NCI-H1417 (cell line): ENCODE measurements at regions not wholly inside any gene's neighbourhood (a gene's known extent, or its start where the extent isn't known, plus 50 kb on each side); places are given as distances from the start of the nearest gene placed in this dataset.
"Not testable (repeated sequence)": the region's sequence is repeated elsewhere in the genome, so short reads cannot be mapped to it uniquely, and the experiment has no call there.

Source experiments
- DNase-seq, 3 experiments: peaks; one replicate each; lab custom pipeline; 2025; lab: John Stamatoyannopoulos, UW

DNA sequence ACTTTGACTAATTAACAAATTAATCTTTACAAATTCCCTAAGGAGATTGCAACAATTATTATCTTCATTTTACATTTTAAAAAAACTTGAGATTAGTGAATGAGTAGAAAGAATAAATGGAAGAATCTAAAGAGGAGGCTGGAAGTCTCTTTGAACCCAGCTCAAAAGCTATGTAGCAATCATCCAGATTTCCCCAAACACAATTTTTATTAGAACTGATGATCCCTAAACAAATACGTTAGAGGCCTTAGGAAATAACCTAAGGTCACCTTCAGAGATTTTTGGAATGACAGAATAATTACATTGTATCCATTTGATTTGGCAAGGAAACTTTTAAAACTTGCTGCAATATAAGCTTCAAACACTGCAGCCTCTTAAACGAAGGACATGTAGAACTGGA lies 242.4 kb upstream of the LYPLAL1 start:
- DNase-seq, result no peak

DNA sequence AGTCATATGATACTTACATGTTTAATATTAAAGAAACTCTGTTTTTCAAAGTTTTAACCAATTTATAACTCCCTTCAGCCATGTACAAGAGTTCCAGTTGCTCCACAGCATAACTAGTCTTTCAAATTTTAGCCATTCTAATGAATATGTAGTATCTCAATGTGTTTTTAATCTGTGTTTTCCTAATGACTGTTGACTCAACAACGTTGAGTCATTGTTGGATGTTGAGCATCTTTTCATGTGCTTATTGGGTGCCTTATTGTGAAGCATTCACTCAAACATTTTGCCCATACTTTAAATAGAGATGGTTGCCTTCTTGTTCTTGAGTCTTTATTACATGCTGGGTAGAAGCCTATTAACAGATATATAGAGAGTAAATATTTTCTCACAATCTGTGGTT lies 240.2 kb upstream of the LYPLAL1 start:
- no peak for DNase-seq

DNA sequence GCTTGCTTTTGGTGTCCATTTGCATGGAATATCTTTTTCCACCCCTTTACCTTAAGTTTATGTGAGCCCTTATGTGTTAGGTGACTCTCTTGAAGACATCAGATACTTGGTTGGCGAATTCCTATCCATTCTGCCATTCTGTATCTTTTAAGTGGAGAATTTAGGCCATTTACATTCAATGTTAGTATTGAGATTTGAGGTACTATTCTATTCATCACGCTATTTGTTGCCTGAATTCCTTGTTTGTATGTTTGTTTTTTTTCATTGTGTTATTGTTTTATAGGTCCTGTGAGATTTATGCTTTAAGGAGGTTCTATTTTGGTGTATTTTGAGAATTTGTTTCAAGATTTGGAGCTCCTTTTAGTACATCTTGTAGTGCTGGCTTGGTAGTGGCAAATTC lies 238.3 kb upstream of the LYPLAL1 start:
- not testable (repeated sequence) for DNase-seq

DNA sequence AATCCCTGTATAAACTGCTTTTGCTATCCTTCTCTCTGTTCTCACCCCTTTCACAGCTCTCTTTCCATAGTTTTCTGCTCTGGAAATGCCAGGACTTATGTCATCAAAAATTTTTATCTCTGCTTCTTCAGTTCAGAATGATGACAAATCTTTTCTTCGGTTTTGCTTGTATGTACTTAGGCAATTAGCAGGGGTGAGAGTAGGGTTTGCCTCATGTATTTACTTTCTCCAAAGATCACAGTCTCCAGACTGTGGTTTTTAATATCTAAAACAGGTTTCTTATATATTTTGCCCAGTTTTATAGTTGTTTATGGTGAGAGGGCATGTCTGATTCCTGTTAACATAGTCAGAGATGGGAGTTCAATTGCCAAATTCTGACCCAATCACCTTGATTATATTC lies 235.4 kb upstream of the LYPLAL1 start:
- DNase-seq, result no peak

DNA sequence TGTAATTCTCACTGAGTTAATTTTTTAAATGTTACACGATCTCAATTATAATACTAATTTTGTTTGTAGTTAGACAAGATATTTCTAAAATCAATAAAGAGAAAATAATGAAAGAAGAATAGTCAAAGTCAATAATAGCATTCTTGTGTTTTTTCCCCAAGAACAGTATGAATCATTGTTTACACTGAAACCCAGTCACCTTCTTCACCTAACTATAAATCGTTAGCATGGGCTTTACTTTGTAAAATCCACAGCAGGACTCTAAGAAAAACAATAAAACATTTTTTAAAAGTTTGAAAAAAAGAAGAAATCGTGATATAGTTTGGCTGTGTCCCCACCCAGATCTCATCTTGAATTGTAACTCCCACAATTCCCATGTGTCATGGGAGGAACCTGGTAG lies 234.6 kb upstream of the LYPLAL1 start:
- no peak for DNase-seq

DNA sequence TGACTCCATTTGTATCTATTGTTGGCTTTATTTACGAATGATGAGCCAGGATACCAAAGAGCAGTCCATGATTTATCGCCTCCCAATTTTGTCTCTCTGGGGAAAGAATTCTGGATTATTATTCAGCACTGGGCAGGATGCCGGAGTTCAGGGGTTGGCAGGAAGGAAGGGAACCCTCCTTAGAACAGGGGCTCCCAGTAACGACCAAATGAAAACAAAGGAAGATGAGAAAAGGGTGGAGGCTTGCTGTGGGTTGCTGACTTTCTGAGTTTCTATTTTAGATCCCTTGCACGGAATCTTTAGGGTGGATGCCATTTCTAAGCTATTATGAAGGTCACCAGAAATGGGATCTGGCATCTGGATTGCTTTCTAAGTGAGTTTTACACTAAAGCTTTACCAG lies 231.2 kb upstream of the LYPLAL1 start:
- no peak for DNase-seq

DNA sequence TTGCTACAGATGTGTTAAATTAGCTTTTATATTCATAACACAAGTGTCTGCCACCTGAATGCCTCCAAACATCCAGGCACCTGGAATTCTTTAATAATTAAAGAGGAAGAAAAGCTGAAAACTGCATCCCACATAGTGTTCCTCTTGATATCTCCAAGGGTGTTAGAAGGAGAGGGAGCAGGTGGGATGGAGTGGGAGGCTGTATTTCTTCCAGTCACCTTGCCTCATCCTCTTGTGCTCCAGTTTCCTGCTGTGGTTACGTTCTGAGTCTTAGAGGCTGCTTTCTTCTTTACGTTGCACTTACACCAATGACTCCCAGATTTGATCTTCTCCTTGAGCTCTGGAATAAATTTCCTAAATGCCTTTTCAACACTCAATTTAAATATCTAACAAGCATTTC lies 230.3 kb upstream of the LYPLAL1 start:
- no peak for DNase-seq

DNA sequence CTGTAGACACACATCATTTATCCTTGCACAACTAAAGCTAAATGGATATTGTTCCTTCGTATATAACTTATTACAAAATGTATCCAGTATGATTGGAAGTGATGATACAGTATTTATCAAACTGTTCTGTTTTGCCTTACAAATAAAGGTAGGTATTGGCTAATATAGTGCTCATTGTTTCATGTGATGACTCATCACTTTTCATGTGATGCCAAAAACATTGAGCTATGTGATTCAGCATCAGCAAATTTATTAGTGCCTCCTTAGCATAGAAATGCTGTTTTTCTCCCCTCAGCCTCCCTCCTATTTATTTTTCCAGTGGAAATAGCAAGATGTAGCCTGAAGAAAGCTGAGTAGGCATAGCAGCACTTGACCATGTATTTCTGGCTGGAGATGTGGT lies 228.6 kb upstream of the LYPLAL1 start:
- DNase-seq, result no peak

DNA sequence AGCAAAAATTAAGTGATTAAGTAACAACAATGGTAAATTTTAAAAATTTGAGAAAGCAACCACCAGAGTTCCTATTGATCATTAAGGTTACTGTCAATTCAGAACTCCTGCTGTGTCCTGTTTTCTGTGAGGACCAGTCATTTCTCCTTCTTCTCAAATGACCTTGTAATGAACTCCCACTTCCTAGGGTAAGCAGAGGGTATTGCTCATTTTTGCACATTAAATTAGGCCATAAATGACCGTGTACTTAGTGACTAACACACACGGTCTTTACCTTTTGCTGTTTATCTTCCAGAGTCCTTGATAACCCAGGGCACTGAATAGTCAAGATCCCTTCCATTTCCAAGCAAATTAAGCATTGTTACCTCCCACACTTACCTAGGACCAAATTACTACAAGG lies 227.5 kb upstream of the LYPLAL1 start:
- DNase-seq, result no peak

DNA sequence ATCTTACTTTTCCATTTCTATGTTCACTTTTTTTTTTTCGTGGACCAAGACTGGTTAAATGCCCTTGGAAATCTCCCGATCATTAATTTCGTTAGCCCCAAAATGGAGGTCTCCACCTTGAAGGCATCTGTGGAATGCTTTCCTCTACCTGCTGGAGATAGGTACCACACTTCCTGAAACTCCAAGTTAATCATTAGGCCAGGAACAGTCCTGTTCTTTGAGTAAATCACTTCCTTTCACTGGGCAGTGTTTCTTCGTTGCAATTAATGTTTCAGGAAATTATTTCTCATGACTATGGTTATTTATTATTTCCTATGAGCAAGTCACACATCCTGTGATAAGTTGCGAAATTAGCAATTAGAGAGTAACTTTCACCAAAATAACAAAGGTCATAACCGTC lies 225.2 kb upstream of the LYPLAL1 start:
- no peak for DNase-seq

DNA sequence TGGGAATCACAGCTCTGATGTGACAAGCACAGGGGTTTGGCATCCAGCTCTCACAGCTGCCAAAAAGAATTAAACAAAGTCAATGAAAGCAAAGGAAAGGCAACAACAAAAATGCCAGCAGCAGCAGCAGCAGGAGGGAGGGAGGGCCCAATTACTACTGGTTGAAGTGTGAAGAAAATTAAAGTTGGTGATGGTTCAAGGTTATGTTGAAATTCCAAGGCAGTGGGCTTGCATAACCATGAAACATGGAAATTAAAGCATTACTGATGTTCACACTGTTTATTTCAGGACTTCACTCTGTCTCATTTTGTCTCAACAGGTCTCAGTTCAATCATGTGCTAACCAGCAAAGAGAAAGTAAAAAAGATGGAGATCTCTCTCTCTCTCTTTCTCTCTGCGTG lies 220.3 kb upstream of the LYPLAL1 start:
- no peak for DNase-seq

DNA sequence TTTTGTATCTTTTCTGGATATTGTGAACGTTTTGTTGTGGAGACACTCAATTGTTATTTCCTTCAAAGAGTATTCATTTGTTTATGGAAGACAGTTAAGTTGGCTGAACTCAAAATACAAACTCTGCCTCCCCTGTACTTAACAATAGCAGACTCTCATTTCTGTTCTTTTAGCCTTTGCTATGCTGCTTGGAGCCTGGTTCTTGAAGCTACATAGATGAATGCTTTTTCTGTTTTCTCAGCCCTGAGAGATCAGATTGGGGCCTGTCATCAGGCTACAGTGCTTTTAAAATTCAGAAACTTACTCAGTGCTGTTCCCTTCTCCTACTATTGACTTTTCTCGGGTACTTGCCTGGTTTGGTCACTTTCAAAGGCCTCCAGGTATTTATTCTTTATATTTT lies 215.7 kb upstream of the LYPLAL1 start:
- DNase-seq, result no peak

DNA sequence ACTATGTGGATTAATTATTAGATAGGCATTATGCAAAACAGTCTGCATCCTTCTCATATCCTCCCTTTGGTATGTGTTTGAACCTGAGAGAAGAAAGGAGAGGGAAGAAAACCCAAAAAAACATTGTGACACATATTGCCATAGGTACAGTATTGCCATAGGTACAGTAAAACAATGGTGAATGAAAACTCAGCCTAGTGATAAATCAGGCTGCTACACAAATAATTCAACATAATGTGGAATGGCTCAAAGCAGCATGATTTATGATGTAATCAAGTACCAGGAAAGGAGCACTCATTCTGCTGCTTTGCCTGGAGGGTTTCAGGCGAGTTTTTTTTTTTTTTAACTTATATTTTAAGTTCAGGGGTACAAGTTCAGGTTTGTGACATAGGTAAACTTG lies 213.9 kb upstream of the LYPLAL1 start:
- DNase-seq, result peak in 2 of 3 experiments; percentile 42 to 76

DNA sequence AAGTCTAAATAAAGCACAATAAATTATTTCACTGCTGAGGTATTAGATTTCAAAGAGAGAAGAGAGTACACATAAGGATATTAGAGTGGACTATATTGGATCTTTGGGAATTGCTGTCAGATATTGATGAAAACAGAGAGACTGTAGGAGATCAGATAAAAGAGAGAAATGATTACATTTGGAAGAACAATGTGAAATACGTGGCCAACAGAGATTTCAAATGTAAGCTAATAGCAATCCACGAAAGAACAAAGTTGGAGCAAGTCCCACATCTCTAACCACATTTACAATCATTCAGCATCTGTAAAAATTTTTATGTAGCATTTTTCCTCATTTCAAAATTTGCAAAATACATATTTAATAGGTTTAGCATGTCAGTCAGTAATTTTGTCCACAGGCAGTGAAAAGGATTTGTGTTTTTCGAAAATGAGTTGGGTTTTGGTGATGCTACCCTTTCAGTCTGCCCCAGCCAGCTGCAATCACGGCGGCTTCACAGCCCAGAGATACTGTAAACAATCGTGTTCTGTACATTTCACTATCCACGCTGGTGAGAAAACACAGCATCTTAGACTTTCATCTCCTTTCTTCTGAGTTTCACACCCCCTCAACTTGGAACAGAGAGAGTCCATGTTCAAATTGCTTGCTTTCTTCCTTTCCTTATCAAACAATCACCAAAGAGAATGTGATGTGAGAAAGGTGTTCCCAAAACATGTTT lies 209.1 kb upstream of the LYPLAL1 start:
- no peak for DNase-seq

DNA sequence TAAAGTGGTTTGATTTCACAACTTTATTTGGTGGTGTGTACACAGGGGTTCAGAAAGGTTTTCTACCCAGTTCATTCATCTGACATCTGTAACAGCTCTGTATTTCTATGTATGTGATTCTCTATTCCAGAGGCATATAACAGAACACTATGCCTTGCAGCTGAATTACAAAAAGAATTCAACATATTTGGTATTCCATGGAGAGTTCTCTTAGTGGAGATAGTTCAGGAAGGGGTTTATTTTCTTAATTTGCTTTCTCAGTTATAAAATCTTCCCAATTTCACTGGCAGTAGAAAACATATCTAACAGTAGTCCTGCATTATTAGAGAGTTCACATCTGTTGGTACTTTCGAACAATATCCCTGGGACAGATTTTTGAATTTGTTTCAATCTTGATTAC lies 207.9 kb upstream of the LYPLAL1 start:
- DNase-seq, result no peak

DNA sequence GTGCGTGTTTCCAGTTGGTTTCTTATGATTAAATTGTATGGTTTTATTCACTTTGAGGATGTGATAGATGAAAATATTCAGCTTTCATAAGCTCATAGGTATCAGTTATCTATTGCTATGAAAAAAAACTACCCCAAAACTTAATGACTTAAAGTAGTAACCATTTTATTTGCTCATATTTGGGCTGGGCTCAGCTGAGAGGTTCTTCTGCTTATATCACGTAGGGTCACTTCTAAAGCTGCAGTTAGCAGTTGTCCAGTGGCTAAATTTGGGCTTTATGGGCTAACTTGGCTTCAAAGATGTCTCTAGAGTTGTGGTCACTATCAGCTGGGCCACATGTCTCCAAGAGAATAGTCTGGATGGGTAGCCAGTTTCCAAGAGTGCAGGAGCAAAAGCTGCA lies 206.4 kb upstream of the LYPLAL1 start:
- no peak for DNase-seq

DNA sequence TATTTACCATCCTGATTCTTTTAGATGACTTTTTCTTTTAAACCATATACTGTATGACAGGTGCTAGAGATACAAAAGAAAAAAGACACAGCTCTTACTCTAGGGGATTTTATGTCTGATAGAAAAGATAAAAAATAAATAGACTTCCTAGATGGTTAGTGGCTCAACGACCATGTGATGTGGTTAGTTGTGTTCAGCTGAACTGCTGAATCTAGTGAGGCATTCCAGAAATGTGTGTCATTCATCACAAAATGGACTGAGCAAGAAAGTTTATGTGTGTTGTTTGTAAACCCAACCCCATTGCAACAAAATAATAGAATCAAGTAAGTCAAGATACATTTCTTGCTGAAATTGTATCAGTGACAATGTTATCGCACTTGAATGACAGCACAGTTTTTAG lies 205.8 kb upstream of the LYPLAL1 start:
- no peak for DNase-seq

DNA sequence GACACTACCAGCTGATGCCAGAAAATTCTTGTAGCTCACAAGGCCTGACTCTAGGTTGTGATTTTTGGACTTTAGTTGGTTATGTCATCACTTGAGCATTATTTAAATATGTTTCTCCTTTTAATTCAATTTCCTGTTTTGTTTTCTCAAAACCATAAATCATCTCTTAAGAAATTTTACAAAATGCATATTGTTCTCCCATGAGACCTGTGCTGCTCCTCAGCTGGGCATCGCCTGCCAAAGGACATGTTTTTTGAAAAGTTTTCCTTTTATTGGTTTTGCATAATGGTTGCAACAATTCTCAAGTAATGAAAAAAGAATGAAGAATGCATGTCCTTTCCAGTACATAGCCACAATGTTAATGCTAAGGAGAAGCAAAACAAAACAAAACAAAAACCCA lies 204.7 kb upstream of the LYPLAL1 start:
- no peak for DNase-seq

DNA sequence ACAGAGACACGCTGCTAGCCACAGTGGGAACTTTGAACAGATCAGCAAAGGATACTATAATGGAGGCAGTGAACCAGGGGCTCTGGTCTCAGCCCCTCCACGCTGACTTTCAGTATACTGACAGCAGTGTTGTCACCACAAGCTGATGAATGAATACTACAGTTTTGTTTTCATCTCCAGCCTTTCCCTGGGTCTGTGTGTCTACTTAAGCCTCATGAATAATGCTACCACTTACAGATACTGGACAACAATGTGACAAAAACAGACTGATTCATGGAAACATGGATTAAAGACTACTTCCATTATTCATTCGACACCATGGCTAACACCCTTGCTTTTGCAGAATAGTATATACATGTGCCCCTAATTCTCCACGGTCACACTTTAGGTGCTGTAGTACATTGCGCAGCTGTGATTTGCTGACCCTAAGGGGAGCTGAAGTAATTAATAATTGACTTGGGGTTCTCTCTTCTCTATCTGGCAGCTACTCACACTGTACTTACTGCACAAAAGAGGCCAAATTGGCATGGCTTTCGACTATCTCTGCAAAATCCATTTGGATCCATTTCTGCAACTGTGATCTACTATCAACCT lies 203.2 kb upstream of the LYPLAL1 start:
- DNase-seq, result no peak

DNA sequence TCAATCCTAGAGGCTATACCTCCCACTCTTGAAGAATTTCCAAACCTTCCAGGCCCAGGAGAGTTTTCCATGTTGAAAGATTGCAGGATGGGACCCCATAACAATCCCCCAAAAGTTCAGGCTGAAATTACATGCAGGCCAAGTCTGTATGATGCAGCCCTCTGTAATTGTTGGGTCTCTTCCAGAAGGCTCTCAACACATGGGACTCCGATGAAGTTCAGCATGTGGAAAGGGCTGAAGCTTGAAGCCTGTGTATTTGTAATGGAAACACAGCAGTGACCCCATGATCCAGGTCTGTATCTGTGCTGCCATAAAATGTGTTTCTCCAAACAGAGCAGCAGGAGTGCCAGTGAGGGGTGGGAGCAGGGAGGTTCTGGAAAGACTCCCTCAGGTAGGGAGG lies 202.5 kb upstream of the LYPLAL1 start:
- no peak for DNase-seq

DNA sequence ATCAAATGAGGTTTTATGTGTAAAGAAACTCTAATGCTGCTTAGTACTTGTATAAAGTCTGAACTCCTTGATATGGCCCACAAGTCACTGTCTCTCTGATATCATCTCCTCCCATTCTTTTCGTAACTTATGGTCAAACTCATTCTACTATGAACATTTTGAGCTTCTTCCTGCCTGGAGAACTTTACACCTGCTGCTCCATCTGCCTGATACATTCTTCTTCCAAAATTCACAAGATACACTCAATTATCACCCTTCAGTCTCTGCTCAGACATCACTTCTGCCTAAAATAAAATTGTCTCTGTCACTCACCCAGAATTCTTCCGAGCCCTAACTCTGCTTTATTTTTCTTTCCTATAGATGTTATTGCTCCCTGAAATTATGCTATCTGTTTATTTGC lies 192.8 kb upstream of the LYPLAL1 start:
- DNase-seq, result no peak

DNA sequence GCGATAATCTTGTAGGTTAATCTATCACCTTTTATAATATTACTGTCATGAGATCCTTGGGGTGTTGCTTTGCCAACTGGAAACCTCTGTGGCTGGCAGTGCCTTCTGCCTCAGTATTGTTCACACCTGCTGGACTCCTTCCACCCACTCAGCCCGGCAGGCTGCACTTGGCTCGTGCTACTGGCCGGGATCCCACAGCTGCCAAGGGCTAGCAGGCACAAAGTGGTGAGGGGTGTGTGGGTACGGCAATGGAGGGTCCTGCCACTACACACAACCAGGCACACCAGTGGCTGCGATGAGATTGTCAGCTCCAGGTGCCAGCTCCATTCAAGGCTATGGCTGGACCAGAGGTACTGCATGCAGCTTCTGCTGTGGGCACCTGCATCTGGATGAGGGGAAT lies 191.2 kb upstream of the LYPLAL1 start:
- DNase-seq, result no peak

DNA sequence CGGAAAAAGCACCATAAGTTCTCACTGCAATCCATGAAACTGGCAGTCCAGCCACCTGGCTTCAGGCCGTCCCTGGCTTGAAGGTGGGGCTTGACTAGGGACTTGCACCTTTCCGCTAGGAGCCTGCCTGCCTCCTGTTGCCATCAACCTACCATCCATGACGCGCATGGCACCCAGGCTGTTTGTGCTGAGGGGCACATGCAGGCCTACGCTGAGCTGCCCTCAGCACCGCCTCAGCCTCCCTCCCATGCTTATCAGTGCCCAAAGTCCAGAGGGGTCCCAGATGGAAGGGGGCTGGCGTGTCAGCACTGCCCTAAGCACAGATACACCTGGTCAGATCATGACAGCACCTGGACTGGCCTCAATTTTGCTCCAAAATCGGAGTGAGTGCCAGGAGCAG lies 190.2 kb upstream of the LYPLAL1 start:
- no peak for DNase-seq

DNA sequence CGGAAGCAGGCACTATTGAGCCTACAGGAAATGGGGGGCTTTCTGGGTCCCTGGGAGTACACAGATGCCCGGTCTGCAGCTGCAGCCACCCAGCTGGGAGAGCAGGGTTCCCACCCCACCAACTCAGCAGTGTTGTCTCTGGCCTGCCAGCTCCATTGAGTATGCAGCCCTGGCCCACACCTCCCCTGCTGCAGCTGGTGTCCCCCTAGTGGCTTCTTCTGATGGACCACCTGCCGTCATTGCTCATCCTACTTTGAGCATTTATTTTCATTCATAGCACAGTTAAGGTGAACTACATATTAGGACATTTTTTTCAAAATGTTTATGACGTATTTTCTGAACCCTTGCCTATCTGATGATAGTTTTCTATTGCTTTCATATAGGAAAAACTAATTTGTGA lies 189.8 kb upstream of the LYPLAL1 start:
- no peak for DNase-seq
